Hematopoietic multipotent progenitor cell treated with erythropoietin and hydrocortisone succinate and interleukin-3 and kit ligand, for 8 days (in vitro differentiated cells): ENCODE measurements at regions not wholly inside any gene's neighbourhood (a gene's known extent, or its start where the extent isn't known, plus 50 kb on each side); places are given as distances from the start of the nearest gene placed in this dataset.
"Not testable (repeated sequence)": the region's sequence is repeated elsewhere in the genome, so short reads cannot be mapped to it uniquely, and the experiment has no call there.

Experiments
- DNase-seq: peaks from one replicate; pipeline ENCODE4 v3.0.0-alpha.2; 2015

DNA sequence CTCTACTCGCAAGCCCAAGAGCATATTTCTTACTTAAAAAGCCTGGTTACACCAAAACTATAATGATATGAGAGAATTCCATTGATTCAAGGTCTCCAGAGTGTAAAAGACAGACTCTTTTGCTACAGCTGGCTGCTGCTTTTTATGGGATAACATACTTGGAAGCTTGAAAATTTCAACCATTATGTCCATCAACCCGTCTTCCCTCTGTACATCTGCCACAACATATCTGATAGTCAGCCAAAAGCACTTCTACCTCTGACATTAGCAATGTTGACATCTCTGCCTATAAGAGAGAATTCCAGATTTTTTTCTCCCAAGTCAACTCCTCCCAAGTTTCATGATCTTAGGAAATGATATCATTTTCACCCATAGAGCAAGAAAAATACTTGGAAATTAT lies 54.4 kb upstream of the IQCM start:
- no peak for DNase-seq

DNA sequence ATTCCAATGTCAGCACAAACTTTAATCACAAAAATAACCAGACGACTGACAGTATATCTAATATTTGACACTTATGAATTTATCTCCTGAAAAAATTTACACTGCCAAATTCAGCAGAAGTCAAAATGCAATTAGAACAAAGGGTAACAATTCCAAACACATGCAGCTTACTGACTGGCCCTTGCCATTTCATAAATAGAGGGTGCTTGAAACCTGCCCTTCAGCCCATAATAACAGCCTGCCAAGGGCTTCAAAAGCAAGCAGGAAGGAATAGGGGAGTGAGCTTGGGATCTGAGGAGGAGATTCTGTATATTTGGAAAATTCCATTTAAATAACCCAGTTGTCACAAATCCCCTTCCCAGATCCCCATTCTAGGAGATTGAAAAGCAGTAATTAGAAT lies 66.1 kb upstream of the IQCM start:
- no peak for DNase-seq

DNA sequence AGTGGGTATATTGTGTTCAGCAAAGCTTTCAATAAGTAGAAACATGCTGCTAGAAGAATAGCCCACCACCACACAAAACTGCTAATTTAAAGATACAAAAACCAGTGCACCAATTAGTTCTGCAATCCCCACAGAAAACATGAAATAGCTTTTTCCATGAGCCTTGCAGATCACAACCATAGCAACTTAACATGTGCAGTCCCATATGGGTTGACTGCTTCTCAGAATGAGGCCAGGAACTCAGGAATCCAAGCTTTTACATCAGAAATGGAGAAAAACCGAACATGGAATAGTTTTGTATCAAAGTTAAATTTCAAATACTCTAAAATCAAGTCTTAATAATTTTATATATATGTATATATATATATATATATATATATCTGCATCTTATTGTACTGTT lies 66.6 kb upstream of the IQCM start:
- no peak for DNase-seq

DNA sequence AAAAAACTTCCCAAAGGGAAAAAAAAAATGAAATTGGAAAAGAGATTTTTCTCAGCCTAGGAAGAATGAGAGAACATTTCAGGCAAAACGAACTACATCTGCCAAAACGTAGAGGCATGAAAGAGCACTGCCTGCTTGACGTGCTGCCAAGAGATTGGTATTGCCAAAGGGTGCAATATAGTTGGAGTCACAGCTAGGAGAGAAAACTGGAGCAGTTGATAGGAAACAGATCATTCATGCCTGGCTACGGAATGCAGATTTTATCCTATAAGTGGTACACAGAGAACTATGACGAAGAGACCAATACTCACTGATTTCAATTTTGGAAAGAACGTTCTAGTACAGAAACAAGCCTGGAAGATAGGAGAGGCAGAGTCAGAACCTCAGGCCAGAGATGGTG lies 68.4 kb upstream of the IQCM start:
- DNase-seq = no peak

DNA sequence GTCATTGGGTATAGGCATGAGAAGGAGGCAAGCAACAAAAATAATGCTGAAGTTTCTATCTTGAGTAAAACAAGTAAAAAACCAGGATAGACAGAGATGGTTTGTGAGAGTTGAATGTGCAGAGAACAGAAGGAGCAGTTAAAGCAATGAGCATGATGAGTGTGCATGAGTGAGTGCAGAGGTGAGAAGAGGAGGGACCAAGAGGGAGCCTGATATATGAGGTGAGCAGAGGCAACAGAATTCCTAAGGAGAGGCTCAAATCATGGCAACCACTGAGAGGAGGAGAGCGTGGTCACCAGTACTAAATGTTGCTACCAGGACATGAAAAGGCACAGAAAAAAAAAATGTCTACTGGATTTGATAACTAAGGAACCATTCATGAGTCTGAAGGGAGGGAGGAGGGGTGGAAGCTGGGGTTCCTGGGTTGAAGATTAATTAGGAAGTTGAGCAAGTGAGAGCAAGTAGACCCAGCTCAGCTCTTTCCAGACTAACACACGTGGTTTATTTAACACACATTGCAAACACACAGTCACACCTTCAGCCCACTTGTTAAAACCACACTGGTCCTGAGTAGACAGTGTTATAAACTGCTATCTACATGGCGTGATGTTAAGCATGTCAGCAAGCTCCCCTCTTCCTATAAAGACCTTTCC lies 69.0 kb upstream of the IQCM start:
- DNase-seq = no peak

DNA sequence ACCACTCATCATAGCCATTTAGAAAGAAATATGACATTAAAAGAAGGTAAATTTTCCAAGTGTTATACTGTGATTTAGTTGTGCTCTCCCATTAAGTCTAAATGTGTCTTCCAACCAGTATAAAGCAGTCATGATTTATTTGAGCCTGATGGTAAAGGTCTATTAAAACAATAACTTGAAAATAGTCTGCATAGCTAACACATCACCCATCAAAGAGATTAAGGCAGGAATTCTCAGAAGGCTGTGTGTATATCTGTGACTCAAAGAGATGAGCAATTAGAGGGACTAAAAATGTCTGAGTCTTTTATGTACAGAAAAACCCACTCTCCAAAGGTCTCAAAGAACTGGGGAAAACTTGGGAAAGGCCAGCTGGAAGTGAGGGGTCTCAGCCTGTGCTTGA lies 70.3 kb upstream of the IQCM start:
- DNase-seq = no peak

DNA sequence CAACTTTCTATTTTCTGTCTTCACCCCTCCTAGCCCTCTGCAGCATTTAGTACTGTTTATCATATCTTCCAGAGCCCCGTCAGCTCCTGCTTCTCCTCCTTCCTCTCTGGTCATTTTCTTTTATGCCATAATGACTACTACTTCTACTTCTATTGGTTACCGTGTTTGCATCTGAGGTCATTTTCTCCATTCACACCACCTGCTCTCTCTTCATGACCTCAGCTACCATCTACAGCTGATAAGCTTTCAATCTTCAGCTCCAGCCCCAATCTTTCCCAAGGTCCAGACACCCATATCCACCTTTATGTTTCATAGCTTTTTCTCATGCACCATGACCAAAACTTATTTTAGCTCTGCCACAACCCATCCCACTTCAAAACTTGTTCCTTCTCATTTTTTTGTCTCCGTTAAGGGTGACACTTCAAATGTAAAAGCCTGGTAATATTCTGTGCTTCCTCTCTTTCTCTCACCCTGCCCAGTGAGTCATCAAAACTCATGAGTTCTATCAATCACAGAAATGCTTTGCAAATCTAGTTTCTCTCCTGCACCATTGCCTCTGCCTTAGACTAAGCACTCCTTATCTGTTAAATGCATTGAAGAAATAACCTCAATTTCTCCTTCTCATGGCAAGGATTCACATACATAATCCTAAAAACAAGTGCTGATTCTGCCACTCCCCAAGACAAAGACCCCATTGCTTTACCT lies 71.3 kb upstream of the IQCM start:
- DNase-seq = no peak

DNA sequence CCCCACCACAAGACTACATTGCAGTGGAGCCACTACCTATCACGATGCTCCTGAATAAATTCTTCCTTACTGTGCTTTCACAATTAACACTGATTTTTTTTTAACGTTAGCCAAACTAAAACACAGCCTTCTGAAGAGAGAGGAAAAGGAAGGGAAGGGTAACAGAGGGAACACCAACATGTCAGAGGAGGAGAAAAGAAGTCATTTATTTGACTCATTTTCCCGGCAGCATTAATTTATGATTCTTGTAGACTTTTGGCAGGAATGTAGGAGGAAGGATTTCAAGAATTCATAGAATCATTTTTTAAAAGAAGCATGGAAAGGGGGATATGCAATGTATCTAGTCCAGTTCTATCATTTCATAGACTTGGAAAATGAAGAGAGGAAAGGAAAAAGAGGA lies 74.3 kb upstream of the IQCM start:
- no peak for DNase-seq

DNA sequence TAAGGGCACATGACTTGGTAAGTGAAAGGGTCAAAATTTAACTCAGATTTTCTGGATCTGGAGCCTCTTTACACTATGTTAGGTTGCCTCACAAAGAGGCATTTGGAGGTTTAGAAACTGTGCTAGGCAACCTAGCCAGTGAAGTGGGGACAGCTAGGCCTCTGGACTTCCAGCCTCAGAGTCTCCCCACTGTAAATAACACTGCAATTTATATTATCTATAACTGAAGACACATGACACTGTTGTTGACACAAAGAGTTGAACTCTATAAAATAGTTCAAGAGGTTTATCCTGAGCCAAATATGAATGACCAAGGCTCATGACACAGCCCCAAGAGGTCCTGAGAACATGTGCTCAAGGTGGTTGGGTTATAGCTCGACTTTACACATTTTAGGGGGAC lies 74.9 kb upstream of the IQCM start:
- DNase-seq = no peak

DNA sequence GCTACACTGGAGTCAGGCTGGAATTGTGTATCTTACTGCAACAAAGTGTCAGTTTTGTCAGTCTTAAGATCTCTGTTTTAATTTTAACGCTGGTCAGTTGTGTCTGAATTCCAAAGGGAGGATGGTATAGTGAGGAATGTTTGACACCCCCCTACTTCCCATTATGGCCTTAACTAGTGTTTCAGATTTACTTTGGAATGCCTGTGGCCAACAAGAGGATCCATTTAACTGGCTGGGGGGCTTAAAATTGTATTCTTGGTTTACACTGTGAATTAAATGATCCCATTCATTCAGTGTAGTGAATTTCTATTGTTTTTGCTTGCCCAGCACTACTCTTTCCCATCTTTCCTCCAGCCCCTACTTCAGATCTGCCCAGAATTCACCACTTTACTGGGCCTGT lies 75.8 kb upstream of the IQCM start:
- no peak for DNase-seq

DNA sequence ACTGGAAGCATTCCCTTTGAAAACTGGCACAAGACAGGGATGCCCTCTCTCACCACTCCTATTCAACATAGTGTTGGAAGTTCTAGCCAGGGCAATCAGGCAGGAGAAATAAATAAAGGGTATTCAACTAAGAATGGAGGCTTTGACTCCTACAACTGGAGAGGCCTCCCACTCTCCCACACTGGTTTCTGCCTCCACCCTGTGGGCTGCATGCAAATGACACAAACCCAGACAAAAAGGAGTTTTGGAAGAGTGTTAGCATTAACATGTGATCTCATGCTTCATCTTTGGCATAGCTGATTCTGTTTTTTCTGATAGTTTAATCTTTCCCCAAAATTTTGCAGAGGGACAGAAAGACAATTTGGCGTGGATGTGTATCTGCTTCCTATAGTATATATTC lies 80.8 kb upstream of the IQCM start:
- no peak for DNase-seq

DNA sequence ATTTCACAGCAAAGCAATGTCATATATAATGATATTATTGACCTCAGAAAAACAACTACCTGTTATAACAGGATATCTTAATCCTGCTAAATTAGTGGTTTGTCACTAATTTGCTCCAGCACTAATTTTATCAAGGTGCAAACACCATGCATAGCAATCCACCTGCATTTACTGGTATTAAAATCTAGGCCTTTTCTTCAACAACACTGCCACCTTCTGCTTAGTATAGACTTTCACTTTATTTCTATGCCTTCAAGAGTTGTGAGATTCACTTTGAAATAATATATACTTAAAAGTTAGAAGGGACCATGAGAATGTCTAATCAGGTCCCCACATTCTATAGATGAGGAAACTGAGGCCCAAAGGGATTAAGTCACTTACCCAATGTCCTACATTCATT lies 82.1 kb upstream of the IQCM start:
- no peak for DNase-seq

DNA sequence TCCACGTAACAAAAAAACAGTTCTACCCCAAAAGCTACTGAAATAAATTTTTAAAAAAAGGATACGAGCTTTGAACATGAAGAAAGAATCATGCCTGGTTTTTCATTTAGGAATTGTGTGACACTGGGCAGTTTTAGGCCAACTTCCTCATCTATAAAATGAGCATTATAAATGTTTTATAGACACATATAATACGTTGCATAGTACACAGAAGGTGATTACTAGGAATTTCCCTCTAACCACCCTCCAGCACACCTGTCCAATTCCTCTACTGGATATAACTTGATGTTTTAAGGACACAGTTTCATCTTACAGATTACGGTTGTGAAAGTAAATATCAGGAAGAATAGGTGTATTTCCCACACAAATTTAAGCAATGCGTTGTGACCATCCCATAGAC lies 85.5 kb upstream of the IQCM start:
- DNase-seq = no peak

DNA sequence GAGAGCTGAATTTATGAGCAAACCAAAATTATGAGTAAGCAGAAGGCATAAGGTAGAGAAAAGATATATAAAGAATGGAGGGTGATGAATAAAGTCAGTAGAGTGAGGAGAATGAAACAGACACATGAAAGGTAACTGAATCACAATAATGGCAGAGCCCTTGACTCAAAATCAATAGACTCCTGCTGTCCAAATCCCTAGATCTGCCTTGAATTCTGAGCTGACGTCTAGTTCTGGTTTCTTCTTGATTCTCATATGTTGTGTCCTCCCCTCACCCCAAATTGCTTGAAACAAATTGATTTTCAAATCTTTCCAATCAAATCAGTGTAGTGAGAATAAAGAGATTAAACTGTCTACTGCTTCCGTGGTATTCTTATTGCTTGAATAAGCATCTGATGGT lies 86.6 kb upstream of the IQCM start:
- no peak for DNase-seq

DNA sequence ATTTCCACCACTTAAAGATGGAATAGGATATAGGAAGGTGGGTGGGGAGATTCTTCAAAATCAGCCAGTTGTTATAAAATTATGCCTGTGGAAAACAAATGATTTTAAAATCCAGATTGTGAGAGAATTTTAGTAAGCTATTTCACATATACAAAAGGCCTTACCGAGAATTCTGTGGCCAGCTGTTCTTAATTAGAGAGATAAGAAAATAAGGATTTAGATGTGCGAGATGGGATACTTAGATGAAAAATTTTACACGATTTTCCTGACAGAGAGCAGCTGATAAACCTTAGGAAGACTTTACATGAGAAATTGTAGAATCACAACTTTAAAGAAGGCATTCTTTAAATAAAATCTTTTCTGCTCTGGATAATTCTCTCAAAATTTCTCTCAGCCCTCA lies 94.5 kb upstream of the IQCM start:
- no peak for DNase-seq

DNA sequence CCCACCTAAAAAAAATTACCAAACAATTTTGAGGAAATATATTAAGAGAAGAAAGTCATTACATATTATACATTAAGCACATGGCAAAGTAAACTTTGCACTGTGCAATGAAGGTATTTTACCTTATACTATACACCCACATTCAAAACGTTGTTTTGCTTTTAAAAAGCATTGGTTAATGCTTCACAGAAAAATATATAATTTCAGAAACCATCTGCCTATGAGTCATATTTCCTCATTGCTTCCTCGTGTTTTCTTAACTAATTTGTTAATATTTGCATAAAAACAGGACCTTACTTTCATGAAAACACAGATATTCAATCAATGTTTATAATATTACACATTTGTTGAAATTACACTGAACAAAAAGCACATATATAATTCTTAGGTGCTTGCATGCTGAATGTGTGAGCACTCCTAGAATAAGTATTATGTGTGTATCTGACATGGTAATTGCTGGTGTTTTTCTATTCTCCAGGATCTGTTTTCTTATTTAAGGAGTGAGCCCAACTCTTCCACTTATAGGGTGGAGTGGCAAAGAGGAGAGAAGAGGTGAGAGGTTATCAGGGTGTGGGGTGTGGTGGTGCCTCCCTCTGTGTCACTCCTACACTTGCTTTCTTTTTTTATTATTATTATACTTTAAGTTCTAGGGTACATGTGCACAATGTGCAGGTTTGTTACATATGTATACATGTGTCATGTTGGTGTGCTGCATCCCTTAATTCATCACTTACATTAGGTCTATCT lies 95.1 kb upstream of the IQCM start:
- no peak for DNase-seq

DNA sequence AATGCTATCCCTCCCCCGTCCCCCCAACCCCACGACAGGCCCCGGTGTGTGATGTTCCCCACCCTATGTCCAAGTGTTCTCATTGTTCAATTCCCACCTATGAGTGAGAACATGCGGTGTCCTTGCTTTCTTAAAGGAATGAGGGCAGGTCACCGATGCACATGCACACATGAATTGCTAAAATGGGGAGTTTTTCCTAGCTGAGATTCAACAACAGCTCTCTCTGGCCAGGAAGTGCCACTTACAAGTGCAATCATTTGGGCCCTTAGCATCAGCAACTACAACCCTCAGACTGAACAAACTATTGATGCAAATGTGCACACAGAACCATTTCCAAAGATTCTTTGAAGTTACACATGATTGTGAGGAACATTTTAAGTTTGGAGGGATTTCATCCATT lies 95.7 kb upstream of the IQCM start:
- DNase-seq = no peak

DNA sequence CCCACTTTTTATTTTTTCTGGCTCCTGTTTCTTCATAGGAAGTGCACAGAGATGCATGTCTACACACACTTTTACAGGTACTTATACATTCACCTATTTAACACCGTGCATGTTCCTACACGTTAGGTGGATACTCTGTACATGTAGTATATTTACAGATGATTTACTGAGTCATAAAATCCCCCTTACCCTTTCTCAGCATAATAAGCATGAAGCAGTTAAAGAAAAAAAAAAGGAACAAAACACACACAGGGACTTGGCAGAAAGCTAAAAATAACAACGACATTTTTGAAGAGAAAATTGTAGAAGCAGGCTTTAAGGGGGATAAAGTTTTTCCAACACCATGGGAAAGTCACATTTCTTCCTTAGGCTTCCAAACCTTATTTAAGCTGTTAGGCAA lies 96.4 kb upstream of the IQCM start:
- DNase-seq = no peak

DNA sequence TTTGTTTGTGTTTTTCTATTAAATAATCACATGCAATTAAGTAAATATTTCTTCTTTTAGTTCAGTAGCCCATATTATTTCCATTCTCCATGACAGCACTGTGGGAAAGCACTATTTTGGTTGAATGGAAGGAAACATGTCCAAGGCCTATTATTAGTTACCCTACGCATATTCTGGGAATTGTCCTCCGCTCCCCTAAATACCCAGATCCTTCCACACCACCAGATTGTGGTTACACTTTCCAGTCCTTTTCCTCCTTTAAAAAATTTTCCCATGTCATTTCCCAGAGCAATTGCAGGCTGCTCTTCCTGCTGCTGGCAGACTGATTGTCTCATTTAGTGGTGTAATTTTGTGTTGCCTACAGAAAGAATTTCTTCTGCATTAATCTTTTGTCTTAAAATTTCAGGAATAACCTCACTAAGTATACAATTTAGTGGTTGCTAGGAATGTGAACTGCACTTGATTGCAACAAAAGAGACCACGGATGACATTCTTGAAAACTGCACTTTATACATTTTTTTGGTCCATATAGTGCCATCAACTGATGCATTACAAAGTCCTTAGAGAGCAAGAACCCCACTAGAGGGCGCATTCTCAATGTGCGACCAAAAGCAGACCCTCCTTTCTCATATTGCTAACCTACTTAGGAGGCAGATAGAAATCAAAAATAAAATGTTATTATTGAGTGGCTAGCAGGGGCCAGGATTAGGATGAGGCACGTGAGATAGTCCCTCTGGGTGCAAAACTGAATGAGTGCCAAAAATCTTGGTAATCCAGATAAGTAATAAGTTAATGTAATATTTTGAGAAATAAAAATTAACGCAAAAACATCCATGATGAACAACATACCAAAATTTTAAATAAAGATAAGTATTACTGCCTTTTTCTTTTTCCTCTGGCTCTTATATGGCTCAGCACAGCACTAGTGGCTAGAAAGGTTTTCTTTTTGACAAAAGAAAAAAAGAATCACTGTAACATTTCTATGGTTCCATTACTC lies 98.8 kb upstream of the IQCM start:
- peak; percentile 55 for DNase-seq

DNA sequence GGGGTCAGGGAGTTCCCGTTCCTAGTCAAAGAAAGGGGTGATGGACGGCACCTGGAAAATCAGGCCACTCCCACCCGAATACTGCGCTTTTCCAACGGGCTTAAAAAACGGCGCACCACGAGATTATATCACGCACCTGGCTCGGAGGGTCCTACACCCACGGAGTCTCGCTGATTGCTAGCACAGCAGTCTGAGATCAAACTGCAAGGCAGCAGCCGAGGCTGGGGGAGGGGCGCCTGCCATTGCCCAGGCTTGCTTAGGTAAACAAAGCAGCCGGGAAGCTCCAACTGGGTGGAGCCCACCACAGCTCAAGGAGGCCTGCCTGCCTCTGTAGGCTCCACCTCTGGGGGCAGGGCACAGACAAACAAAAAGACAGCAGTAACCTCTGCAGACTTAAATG lies 100.1 kb upstream of the IQCM start:
- DNase-seq = not testable (repeated sequence)

DNA sequence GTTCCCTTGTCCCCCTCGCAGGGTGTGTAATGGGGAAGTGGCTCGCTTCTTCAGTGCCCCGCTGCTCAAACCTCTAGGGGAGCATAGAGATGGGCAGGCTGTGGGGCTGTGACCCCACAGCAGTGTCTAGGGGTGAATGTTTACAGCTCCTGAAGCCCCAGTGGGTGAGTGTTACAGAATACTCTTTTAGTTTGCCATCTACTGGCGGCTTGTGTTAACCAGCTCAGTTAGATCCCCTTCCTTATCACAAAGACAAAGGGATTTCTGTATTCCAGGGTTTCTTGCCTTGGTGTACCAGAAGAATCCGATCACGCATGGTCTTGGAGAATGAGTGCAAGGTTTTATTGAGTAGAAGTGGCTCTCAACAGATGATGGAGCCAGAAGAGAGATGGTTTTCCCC lies 108.1 kb upstream of the IQCM start:
- no peak for DNase-seq

DNA sequence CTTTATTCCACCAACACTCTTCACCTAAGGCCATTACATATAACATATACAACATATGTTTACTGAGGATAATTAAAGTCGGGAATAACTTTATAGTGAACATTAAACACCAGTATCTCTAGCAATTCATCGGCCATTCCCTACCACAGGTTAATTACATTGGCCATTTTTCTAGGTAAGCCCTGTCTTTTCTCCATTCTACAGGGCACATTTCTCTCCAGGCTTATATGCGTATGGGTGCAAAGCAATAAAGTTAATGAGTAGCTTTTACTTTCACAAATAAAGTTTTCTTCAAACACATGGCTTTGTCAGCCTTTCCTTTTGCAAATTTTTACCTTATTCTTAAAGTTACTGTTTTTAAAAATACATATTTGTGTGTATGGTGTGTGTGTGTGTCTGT lies 111.9 kb upstream of the IQCM start:
- no peak for DNase-seq

DNA sequence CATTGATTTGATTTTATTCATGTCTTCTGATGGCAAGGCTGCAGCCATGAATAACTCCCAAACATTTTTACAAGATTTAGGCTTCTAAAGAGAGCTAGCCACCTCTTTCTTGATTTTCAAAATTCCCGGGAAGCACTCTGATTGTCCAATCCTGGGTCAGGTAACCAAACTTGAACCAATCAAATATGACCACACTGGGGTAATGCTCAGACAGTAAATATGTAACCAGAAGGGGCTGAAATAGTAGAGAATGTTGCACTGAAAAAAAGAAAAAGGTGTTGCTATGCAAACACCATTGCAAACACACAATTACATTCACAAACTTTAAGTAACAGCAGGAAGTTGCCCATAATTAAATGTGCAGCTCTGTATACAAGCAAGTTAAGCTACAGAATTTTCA lies 112.9 kb upstream of the IQCM start:
- DNase-seq = no peak
